ENCODE measurements at regions not wholly inside any gene's neighbourhood (a gene's known extent, or its start where the extent isn't known, plus 50 kb on each side); places are given as distances from the start of the nearest gene placed in this dataset.
"Not testable (repeated sequence)": the region's sequence is repeated elsewhere in the genome, so short reads cannot be mapped to it uniquely, and the experiment has no call there.

GRCh38 chr9:83191154-83191553, 128.2 kb upstream of the RASEF start:
- no peak for DNase-seq

GRCh38 chr9:83189026-83189425, 126.1 kb upstream of the RASEF start:
- not testable (repeated sequence) for DNase-seq

GRCh38 chr9:83188277-83188676, 125.3 kb upstream of the RASEF start:
- DNase-seq: no peak

- no peak for DNase-seq
Measured at GRCh38 chr9:83186155-83186737, 123.3 kb upstream of the RASEF start.

- DNase-seq: no peak
Measured at GRCh38 chr9:83185488-83186154, 122.7 kb upstream of the RASEF start.

- no peak for DNase-seq
Measured at GRCh38 chr9:83183621-83184020, 120.7 kb upstream of the RASEF start.

GRCh38 chr9:83182071-83182470, 119.1 kb upstream of the RASEF start:
- DNase-seq: no peak

GRCh38 chr9:83178717-83179116, 115.8 kb upstream of the RASEF start:
- no peak for DNase-seq

- DNase-seq: no peak
Measured at GRCh38 chr9:83177747-83178146, 114.8 kb upstream of the RASEF start.

- DNase-seq: no peak
Measured at GRCh38 chr9:83167126-83167525, 104.2 kb upstream of the RASEF start.

GRCh38 chr9:83166372-83166771, 103.4 kb upstream of the RASEF start:
- no peak for DNase-seq

GRCh38 chr9:83155733-83156132, 92.8 kb upstream of the RASEF start:
- no peak for DNase-seq

GRCh38 chr9:83154821-83155220, 91.9 kb upstream of the RASEF start:
- DNase-seq: no peak

- peak; percentile 18 for DNase-seq
Measured at GRCh38 chr9:83154087-83154736, 91.3 kb upstream of the RASEF start.

- no peak for DNase-seq
Measured at GRCh38 chr9:83153030-83153429, 90.1 kb upstream of the RASEF start.

GRCh38 chr9:83151627-83152137, 88.7 kb upstream of the RASEF start:
- DNase-seq: no peak

GRCh38 chr9:83147315-83148149, 84.6 kb upstream of the RASEF start:
- no peak for DNase-seq

- no peak for DNase-seq
Measured at GRCh38 chr9:83146325-83146724, 83.4 kb upstream of the RASEF start.

- DNase-seq: no peak
Measured at GRCh38 chr9:83144492-83144891, 81.5 kb upstream of the RASEF start.

GRCh38 chr9:83142389-83142788, 79.4 kb upstream of the RASEF start:
- no peak for DNase-seq

- DNase-seq: no peak
Measured at GRCh38 chr9:83141887-83142286, 78.9 kb upstream of the RASEF start.

GRCh38 chr9:83140061-83140460, 77.1 kb upstream of the RASEF start:
- DNase-seq: no peak

GRCh38 chr9:83138422-83139135, 75.6 kb upstream of the RASEF start:
- no peak for DNase-seq
